A673 (cell line): ENCODE measurements at regions not wholly inside any gene's neighbourhood (a gene's known extent, or its start where the extent isn't known, plus 50 kb on each side); places are given as distances from the start of the nearest gene placed in this dataset.

Experiments used
- EZH2 ChIP-seq: fragments of 200-600 bp; sonication (generic); IDR thresholded peaks from 2 replicates; pipeline ENCODE4 v1.6.1; 2017; ENCODE audit warnings: borderline replicate concordance, low read depth, mild to moderate bottlenecking, mixed read lengths, antibody characterized with exemption, low read length; ENCODE audit not compliant: poor library complexity, severe bottlenecking
- TF ChIP-seq, protein P1 (sequence below): fragments of 300-800, 200-600 bp; sonication (generic); conservative IDR thresholded peaks from 2 replicates; pipeline ENCODE4 v1.5.1; 2017; ENCODE audit warnings: low read depth, mild to moderate bottlenecking, antibody characterized with exemption, low read length, moderate library complexity, mixed read lengths

DNA sequence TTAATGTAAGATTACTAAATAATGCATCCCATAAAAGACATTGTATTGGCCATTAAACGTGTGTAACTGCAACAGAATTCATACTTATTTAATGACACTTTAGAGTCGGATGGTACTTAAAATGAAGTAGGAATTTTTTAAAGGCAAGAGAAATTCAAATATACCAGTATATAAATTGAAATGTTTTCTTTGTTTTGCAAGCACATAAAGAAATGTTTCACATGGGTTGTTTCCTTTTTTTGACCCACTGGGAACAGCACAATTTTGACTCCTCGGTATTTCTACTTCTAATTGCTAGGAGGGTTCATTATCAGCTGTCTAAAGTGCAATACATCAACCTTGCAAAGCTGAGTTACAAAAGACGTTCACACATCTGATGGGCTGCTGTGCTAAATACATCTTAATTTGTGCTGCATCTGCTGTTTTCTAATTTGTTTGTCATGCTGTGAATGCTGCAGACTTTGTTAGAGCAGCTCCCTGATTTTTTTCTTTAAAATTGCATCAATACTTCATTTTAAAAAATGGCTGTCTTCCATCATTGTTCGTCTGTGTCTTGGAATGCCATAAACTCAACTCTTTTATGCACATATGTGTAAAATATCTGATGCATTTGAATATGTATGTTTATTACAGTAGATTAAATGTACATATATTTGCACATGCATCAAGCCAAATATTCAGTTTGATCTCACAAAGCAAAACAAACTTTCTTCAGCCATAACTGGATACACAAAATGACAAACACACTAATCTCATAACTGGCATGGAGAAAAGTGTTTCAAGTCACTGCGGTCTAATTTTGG lies 454.0 kb upstream of the GRAMD2B start:
- TF ChIP-seq, protein P1, sequence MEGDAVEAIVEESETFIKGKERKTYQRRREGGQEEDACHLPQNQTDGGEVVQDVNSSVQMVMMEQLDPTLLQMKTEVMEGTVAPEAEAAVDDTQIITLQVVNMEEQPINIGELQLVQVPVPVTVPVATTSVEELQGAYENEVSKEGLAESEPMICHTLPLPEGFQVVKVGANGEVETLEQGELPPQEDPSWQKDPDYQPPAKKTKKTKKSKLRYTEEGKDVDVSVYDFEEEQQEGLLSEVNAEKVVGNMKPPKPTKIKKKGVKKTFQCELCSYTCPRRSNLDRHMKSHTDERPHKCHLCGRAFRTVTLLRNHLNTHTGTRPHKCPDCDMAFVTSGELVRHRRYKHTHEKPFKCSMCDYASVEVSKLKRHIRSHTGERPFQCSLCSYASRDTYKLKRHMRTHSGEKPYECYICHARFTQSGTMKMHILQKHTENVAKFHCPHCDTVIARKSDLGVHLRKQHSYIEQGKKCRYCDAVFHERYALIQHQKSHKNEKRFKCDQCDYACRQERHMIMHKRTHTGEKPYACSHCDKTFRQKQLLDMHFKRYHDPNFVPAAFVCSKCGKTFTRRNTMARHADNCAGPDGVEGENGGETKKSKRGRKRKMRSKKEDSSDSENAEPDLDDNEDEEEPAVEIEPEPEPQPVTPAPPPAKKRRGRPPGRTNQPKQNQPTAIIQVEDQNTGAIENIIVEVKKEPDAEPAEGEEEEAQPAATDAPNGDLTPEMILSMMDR = no peak
- TF ChIP-seq EZH2 = no peak
